ENCODE measurements at regions not wholly inside any gene's neighbourhood (a gene's known extent, or its start where the extent isn't known, plus 50 kb on each side); places are given as distances from the start of the nearest gene placed in this dataset.
"Not testable (repeated sequence)": the region's sequence is repeated elsewhere in the genome, so short reads cannot be mapped to it uniquely, and the experiment has no call there.

DNA sequence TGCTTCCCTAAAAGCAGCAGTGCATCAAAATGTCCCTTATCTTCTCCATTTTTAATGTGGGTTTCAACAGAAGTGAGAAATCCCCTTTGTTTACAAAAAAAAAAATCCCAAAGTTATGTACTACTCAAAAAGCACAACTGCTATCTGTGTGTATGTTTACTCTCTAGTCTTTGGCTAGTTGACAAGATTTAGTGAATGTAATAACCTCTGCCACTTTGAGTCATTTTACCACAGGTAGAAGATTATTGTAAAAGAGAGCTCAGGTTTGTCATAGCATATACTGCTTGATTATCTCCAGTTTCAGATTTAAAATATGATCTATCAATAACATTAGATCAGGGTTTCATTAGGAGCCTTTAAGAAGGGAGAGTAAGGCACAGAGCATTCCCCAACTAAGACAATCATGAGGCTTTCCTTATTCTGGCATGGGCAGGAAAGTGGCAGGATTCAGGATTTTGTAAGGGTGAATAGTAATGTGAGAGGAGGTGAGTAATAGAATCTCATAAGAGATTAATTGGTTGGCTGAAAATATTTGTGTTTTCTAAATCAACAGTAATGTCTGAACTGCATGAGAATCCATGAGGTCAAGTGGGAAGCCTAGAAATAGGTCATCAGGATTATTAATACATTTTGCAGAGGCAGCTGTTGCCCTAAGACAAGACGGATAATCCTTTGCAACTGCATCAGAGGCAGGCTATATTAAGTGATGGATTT lies 1780.3 kb upstream of the LRRTM1 start:
- no peaks in the 10 kb centered on the region for H3K4me1 ChIP-seq (ENCODE audit: control insufficient read depth, insufficient read depth, low read length, unreplicated experiment)

DNA sequence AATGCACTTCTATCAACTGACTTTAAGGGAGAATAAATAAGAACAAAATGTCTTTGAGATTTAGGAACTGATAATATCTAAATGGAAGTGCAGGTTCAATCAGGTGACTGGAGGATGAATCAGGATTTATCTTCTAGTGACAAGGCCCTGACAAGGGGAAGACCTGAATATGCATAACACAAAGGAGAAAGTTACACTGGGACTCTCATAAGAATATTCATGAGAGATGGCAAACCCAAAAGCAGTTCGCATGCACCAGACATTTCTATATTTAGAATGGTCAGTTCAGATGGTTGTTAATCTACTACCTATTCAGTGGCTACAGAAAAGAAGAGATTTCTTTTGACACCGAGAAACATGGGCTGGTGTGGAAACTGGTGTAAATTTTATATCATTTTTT lies 1771.3 kb upstream of the LRRTM1 start:
- H3K36me3 ChIP-seq (ENCODE audit: insufficient read depth, low read length), result no peaks in the 10 kb centered on the region
- H2AFZ ChIP-seq (ENCODE audit: low read length, unreplicated experiment), result no peak overlapping the region
- no peak overlapping the region for H3K4me3 ChIP-seq (ENCODE audit: low read depth, low read length)
- H3K27ac ChIP-seq (ENCODE audit: low read depth, low read length), result no peak overlapping the region
- H3K27me3 ChIP-seq (ENCODE audit: insufficient read depth, low read length), result no peaks in the 10 kb centered on the region
- H3K4me1 ChIP-seq (ENCODE audit: control insufficient read depth, insufficient read depth, low read length, unreplicated experiment), result no peaks in the 10 kb centered on the region
- H3K79me2 ChIP-seq (ENCODE audit: control insufficient read depth, insufficient read depth, low read length, unreplicated experiment), result no peaks in the 10 kb centered on the region

More for the DNA sequence above, 1780.3 kb upstream of the LRRTM1 start:
- Histone ChIP-seq H3K4me3 (ENCODE audit: low read depth, low read length) (no peak overlapping the region), H2AFZ (ENCODE audit: low read length, unreplicated experiment) (no peak overlapping the region), H3K36me3 (ENCODE audit: insufficient read depth, low read length) (no peaks in the 10 kb centered on the region), H3K27ac (ENCODE audit: low read depth, low read length) (no peak overlapping the region), H3K27me3 (ENCODE audit: insufficient read depth, low read length) (no peaks in the 10 kb centered on the region), H3K79me2 (ENCODE audit: control insufficient read depth, insufficient read depth, low read length, unreplicated experiment) (no peaks in the 10 kb centered on the region)

DNA sequence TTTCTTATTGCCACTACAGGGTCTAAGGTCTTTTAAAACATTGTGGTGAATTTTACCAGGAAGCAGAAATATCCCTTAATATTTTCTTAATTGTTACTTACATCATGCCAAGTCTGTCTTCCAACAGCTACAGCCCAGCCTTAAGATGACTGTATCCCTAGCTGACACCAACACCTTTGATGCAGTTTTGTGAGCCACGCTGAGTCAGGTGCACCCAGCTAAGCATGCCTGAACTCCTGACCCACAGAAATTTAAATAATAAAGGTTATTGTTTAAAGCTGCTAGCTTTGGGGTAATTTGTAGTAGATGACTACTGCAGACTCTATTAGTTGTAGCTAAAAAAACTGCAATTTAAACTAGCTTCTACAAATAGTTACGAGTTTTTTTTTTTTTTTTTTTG lies 1757.9 kb upstream of the LRRTM1 start:
- Histone ChIP-seq H3K4me1 (ENCODE audit: control insufficient read depth, insufficient read depth, low read length, unreplicated experiment) (no peaks in the 10 kb centered on the region), H3K27me3 (ENCODE audit: insufficient read depth, low read length) (no peaks in the 10 kb centered on the region), H3K4me3 (ENCODE audit: low read depth, low read length) (no peak overlapping the region), H3K79me2 (ENCODE audit: control insufficient read depth, insufficient read depth, low read length, unreplicated experiment) (no peaks in the 10 kb centered on the region), H3K36me3 (ENCODE audit: insufficient read depth, low read length) (no peaks in the 10 kb centered on the region), H2AFZ (ENCODE audit: low read length, unreplicated experiment) (no peak overlapping the region), H3K27ac (ENCODE audit: low read depth, low read length) (no peak overlapping the region)

DNA sequence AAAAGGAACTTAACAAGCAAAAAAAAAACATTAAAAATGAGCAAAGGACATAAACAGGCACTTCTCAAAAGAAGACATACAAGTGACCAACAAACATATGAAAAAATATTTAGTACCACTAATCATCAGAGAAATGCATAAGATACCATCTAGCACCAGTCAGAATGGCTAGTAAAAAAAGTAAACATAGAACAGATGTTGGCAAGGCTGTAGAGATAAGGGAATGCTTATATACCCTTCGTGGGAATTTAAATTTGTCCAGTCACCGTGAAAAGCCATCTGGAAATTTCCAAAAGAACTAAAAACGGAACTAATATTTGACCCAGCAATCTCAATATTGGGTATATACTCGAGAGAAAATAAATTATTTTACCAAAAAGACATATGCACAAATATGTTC lies 1751.3 kb upstream of the LRRTM1 start:
- Histone ChIP-seq H3K79me2 (ENCODE audit: control insufficient read depth, insufficient read depth, low read length, unreplicated experiment) (no peaks in the 10 kb centered on the region), H2AFZ (ENCODE audit: low read length, unreplicated experiment) (no peak overlapping the region), H3K36me3 (ENCODE audit: insufficient read depth, low read length) (no peaks in the 10 kb centered on the region), H3K4me1 (ENCODE audit: control insufficient read depth, insufficient read depth, low read length, unreplicated experiment) (no peaks in the 10 kb centered on the region), H3K4me3 (ENCODE audit: low read depth, low read length) (no peak overlapping the region), H3K27ac (ENCODE audit: low read depth, low read length) (no peak overlapping the region), H3K27me3 (ENCODE audit: insufficient read depth, low read length) (no peaks in the 10 kb centered on the region)

DNA sequence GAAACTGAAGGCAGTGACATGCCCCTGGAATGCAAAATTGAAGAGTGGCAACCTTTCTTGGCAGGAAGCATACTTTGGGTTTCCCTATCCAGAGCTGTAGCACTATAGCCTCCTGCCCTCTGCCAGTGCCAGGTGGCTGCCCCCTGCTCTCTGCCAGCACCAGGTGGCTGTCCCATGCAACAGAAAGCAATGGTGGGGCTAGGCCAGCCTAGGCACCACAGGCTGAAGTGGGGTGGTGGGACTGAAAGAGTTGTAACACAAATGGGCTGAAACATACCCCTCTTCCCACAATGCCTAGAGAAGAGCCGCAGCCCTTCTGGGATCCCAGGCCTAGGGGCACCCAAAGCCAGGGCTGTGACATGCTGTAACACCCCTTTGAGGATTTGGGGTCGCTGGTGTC lies 1739.3 kb upstream of the LRRTM1 start:
- H3K36me3 ChIP-seq (ENCODE audit: insufficient read depth, low read length), result no peaks in the 10 kb centered on the region
- H3K79me2 ChIP-seq (ENCODE audit: control insufficient read depth, insufficient read depth, low read length, unreplicated experiment), result no peaks in the 10 kb centered on the region
- H3K27me3 ChIP-seq (ENCODE audit: insufficient read depth, low read length), result no peaks in the 10 kb centered on the region
- no peaks in the 10 kb centered on the region for H3K4me1 ChIP-seq (ENCODE audit: control insufficient read depth, insufficient read depth, low read length, unreplicated experiment)
- H3K27ac ChIP-seq (ENCODE audit: low read depth, low read length), result no peak overlapping the region
- H3K4me3 ChIP-seq (ENCODE audit: low read depth, low read length), result no peak overlapping the region
- no peak overlapping the region for H2AFZ ChIP-seq (ENCODE audit: low read length, unreplicated experiment)

DNA sequence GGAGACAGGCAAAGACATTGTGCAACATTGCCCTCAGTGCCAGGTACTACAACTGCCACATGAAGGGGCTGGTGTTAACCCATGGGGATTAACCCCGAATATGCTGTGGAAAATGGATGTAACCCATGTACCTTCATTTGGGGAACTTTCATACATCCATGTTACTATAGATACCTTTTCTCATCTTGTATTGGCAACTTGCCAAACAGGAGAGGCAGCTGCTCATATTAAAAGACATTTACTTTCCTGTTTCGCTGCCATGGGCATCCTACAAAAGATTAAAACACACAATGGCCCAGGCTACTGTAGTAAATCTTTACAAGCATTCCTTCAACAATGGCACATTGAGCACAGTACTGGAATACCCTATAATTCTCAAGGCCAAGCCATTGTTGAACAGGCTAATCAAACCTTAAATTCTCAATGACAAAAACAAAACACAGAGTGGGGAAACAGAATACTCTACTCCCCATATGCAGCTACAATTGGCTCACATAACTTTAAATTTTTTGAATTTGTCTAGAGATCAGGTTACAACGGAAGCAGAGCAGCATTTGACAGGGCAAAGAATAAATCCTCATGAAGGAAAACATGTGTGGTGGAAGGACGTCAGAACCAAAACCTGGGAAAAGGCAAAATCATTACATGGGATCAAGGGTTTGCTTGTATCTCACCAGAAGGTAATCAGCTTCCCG lies 1723.5 kb upstream of the LRRTM1 start:
- no peaks in the 10 kb centered on the region for H3K36me3 ChIP-seq (ENCODE audit: insufficient read depth, low read length)
- H3K27me3 ChIP-seq (ENCODE audit: insufficient read depth, low read length), result no peaks in the 10 kb centered on the region
- no peak overlapping the region for H2AFZ ChIP-seq (ENCODE audit: low read length, unreplicated experiment)
- H3K27ac ChIP-seq (ENCODE audit: low read depth, low read length), result no peak overlapping the region
- H3K79me2 ChIP-seq (ENCODE audit: control insufficient read depth, insufficient read depth, low read length, unreplicated experiment), result no peaks in the 10 kb centered on the region
- H3K4me3 ChIP-seq (ENCODE audit: low read depth, low read length), result no peak overlapping the region
- H3K4me1 ChIP-seq (ENCODE audit: control insufficient read depth, insufficient read depth, low read length, unreplicated experiment), result no peaks in the 10 kb centered on the region

DNA sequence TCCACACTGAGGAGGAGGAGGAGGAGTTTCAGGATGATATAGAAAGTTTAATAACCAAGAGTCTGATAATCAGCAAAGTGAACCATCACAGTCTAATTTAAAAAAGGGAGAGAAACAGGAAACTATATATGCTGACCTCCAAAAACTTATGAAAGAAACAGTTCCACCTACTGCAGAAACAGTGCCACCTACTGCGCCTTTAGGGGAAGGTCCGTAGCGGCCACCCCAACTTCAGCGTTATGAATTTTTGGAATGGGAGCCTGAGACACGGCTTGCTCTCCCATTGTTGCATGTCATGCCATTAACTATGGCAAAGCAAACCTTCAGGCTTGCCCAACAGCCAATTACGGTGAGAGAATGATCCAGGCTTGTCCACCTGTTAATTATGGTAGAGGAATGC lies 1719.2 kb upstream of the LRRTM1 start:
- Histone ChIP-seq H3K36me3 (ENCODE audit: insufficient read depth, low read length) (no peaks in the 10 kb centered on the region), H3K27ac (ENCODE audit: low read depth, low read length) (no peak overlapping the region), H3K4me1 (ENCODE audit: control insufficient read depth, insufficient read depth, low read length, unreplicated experiment) (no peaks in the 10 kb centered on the region), H3K79me2 (ENCODE audit: control insufficient read depth, insufficient read depth, low read length, unreplicated experiment) (no peaks in the 10 kb centered on the region), H3K27me3 (ENCODE audit: insufficient read depth, low read length) (no peaks in the 10 kb centered on the region), H3K4me3 (ENCODE audit: low read depth, low read length) (no peak overlapping the region), H2AFZ (ENCODE audit: low read length, unreplicated experiment) (no peak overlapping the region)

DNA sequence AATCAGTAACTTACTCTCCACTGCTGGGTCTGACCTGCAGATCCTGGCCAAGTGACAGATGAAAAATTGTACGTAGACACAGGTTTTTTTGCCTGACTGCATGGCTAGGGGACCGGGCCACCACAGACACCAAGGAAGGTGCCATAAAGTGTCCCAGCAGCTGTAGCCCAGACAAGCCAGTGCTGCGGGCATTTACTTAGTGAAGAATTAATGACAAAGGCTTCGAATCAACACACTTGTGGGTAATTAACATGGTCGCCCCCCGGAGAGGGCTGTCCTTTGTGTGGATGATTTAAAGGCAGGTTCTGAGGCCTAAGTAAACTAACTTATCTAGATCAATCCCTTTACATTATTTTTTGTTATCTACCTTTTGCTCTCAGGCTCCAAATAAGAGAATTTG lies 1709.1 kb upstream of the LRRTM1 start:
- Histone ChIP-seq H3K79me2 (ENCODE audit: control insufficient read depth, insufficient read depth, low read length, unreplicated experiment) (no peaks in the 10 kb centered on the region), H2AFZ (ENCODE audit: low read length, unreplicated experiment) (no peak overlapping the region), H3K4me1 (ENCODE audit: control insufficient read depth, insufficient read depth, low read length, unreplicated experiment) (no peaks in the 10 kb centered on the region), H3K4me3 (ENCODE audit: low read depth, low read length) (no peak overlapping the region), H3K27me3 (ENCODE audit: insufficient read depth, low read length) (no peaks in the 10 kb centered on the region), H3K27ac (ENCODE audit: low read depth, low read length) (no peak overlapping the region), H3K36me3 (ENCODE audit: insufficient read depth, low read length) (no peaks in the 10 kb centered on the region)

DNA sequence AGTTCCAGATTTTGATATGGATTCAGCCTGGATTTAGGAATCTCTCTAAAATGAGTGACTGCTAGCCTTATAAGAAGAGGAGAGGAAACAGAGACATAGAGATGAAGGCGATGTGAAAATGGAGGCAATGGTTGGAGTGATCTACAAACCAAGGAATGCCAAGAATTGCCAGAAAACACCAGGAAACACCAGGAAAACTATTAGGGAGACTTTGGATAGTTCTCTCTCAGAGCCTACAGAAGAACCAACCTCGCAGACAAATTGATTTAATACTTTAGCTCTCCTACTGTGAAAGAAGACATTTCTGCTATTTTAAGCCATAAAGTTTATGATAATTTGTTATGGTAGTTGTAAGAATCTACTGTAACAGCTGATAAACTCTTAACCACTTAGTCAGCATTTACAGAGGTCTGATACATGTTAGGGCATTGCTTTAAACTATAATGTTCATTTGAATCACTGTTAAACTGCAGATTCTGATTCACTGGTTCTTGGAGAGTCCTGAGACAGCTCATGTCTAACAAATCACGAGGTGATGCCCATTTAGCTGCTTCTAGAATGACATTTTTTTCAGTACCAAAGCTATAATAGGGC lies 1702.6 kb upstream of the LRRTM1 start:
- H2AFZ ChIP-seq (ENCODE audit: low read length, unreplicated experiment), result no peak overlapping the region
- H3K27ac ChIP-seq (ENCODE audit: low read depth, low read length), result no peak overlapping the region
- H3K4me1 ChIP-seq (ENCODE audit: control insufficient read depth, insufficient read depth, low read length, unreplicated experiment), result no peaks in the 10 kb centered on the region

DNA sequence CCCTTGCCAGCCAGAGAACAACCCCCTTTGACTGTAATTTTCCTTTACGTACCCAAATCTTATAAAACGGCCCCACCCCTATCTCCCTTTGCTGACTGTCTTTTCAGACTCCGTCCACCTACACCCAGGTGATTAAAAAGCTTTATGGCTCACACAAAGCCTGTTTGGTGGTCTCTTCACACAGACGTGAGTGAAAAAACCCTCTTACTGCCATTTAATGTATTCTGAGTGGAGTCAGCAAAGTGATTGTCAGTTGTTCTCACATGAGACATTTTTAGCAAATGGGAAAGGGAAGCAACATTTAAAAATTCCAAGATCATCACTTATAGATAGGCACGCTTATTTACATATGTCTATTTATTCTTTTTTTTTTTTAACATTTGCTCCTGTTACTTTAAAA lies 1701.3 kb upstream of the LRRTM1 start:
- not testable (repeated sequence) for H3K4me3 ChIP-seq (ENCODE audit: low read depth, low read length); H3K36me3 ChIP-seq (ENCODE audit: insufficient read depth, low read length); H3K27ac ChIP-seq (ENCODE audit: low read depth, low read length); H3K27me3 ChIP-seq (ENCODE audit: insufficient read depth, low read length); H3K79me2 ChIP-seq (ENCODE audit: control insufficient read depth, insufficient read depth, low read length, unreplicated experiment); H2AFZ ChIP-seq (ENCODE audit: low read length, unreplicated experiment); H3K4me1 ChIP-seq (ENCODE audit: control insufficient read depth, insufficient read depth, low read length, unreplicated experiment)

More for the DNA sequence above, 1702.6 kb upstream of the LRRTM1 start:
- Histone ChIP-seq H3K27me3 (ENCODE audit: insufficient read depth, low read length) (no peaks in the 10 kb centered on the region), H3K79me2 (ENCODE audit: control insufficient read depth, insufficient read depth, low read length, unreplicated experiment) (no peaks in the 10 kb centered on the region), H3K36me3 (ENCODE audit: insufficient read depth, low read length) (no peaks in the 10 kb centered on the region), H3K4me3 (ENCODE audit: low read depth, low read length) (no peak overlapping the region)

DNA sequence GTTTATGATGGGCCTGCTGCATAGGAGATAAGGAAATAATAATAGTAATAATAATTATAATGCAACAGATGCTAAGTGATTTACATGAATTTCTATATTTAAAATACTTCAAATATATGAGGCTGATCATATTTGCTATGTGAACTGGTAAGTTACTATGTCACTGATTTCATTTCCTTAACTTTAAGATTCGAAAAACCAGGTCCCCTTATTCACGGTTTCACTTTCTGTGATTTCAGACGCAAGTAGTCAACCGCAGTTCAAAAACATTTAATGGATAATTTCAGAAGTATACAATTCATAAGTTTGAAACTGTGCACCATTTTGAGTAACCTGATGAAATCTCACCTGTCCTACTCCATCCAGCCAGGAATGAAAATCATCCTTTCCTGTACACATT lies 1697.1 kb upstream of the LRRTM1 start:
- no peak overlapping the region for H3K4me3 ChIP-seq (ENCODE audit: low read depth, low read length)
- H3K4me1 ChIP-seq (ENCODE audit: control insufficient read depth, insufficient read depth, low read length, unreplicated experiment), result no peaks in the 10 kb centered on the region
- H2AFZ ChIP-seq (ENCODE audit: low read length, unreplicated experiment), result no peak overlapping the region
- H3K79me2 ChIP-seq (ENCODE audit: control insufficient read depth, insufficient read depth, low read length, unreplicated experiment), result no peaks in the 10 kb centered on the region
- H3K27ac ChIP-seq (ENCODE audit: low read depth, low read length), result no peak overlapping the region
- no peaks in the 10 kb centered on the region for H3K27me3 ChIP-seq (ENCODE audit: insufficient read depth, low read length)
- H3K36me3 ChIP-seq (ENCODE audit: insufficient read depth, low read length), result no peaks in the 10 kb centered on the region
